ENCODE measurements at regions not wholly inside any gene's neighbourhood (a gene's known extent, or its start where the extent isn't known, plus 50 kb on each side); places are given as distances from the start of the nearest gene placed in this dataset.

DNA sequence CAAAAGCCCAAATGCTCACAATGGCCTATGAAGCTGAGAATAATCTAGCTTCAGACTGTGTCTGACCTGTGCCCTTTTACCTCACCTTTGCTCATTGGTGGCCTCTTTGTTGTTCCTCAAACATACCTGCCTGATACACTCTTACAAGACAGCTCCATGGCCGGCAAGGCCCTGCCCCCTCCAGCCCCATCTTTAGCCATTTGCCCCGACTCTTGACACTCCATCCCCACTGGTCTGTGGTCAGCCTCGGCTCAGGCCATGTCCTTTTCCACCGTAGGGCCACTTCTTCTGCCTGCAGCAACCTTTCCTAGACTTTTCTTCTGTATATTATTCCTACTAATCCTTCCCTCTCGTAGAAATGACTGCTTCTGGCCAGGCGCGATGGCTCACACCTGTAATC, 265.2 kb downstream of the RPS24 start:
- no peak for DNase-seq (ENCODE audit: low spot score)

DNA sequence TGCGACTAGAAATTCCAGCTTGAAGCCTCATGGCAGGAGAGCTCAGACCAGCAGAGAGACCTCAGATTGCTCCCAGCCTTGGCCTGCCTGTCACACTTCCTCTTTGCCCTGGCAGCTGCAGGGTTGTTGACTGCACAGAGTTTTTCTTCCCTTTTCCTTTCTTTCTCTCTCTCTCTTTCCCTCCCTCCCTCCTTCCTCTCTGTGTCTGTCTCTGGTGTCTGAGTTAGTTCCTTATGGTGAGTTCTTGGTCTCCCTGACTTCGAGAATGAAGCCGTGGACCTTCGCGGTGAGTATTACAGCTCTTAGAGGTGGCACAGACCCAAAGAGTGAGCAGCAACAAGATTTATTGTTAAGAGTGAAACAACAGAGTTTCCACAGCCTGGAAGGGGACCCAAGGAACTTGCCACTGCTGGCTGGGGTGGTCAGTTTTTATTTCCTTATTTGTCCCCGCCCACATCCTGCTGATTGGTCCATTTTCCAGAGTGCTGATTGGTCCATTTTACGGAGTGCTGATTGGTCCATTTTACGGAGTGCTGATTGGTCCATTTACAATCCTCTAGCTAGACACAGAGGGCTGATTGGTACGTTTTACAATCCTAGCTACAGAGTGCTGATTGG, 266.3 kb downstream of the RPS24 start:
- no peak for DNase-seq (ENCODE audit: low spot score)

DNA sequence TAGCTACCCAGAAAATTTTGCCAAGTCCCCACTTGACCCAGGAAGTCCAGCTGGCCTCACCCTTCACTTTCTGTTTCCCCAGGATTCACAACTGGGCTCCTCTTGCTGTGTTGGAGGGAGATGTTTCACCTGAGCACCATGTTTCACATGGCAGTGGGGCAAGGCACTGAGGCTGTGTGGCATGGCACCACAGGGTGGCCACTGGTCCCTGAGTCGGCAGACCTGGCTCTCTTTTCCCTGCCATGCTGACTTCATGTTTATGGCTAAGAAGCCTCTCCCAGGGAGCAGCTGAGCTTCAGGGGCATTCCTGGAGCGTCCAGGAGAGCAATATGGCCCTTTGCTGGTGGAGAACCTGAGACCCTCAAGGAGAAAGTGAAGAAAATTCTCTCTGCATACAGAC, 266.9 kb downstream of the RPS24 start:
- DNase-seq (ENCODE audit: low spot score): no peak

DNA sequence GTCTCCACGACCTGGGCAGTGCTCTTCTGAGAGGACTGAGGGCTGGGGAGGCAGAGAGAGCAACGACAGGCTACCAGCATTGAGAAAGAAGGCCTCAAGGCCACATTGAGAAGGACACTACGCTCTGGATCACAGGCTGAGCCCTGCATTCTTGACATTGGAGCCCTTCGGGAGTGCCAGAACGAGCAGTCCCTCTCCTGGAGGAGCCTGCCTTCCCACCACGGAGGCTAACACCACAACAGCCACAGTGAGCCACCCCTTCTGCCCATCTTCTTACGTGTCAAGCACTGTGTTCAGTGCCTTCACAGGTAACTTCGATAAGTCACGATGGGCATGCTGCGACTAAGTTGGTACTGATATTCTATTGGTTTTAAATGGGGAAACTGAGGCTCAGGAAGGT, 267.8 kb downstream of the RPS24 start:
- DNase-seq (ENCODE audit: low spot score): no peak

DNA sequence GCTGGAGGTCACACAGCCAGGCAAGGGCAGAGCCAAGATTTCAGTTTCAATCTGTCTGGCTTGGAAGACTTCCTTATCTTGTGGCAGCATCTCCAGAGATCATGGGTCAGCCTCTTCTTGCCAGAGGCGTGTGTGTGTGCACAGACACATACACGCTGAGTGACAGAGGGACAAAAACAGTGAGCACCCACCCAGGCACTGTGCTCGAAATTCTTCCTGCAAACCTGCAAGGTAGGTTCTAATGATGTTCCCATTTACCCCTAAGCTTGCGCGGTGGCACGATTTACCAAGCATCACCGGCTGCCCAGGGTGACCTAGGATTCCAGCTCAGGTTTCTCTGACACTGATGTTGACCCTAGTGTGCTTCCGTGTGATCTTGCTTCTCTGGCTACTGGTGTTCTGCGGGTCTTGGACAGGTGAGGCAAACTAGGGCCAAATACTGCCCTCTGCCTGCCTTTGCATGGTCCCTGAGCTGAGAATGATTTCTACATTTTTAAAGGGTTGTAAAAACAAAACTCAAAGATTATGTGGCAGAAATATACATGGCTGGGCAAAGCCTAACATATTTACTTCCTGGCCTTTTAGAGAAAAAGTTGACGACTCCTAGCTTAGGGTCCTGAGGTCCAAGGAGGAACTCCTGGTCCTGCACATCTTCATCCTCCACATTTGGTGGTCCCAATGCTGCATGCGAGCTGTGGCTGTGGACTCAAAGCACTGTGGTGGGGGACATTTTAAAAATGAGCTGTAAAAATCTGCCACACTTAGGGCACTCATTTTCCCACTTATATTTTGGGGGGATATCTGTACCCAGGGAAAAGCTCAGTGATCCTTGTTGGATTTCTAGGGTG, 268.5 kb downstream of the RPS24 start:
- DNase-seq (ENCODE audit: low spot score): no peak

DNA sequence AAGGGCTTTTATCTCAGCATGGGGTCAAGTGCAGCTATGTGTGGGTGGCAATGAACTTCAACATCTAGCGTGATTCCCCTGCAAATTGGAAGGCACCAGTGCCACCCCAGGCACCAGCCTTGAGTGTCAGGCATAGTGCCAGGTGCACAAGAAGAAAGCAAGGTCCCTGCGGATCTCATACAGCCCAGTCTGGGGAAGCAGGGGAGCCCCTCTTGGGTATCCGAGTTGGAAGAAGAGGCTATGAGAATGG, 269.0 kb downstream of the RPS24 start:
- no peak for DNase-seq (ENCODE audit: low spot score)

DNA sequence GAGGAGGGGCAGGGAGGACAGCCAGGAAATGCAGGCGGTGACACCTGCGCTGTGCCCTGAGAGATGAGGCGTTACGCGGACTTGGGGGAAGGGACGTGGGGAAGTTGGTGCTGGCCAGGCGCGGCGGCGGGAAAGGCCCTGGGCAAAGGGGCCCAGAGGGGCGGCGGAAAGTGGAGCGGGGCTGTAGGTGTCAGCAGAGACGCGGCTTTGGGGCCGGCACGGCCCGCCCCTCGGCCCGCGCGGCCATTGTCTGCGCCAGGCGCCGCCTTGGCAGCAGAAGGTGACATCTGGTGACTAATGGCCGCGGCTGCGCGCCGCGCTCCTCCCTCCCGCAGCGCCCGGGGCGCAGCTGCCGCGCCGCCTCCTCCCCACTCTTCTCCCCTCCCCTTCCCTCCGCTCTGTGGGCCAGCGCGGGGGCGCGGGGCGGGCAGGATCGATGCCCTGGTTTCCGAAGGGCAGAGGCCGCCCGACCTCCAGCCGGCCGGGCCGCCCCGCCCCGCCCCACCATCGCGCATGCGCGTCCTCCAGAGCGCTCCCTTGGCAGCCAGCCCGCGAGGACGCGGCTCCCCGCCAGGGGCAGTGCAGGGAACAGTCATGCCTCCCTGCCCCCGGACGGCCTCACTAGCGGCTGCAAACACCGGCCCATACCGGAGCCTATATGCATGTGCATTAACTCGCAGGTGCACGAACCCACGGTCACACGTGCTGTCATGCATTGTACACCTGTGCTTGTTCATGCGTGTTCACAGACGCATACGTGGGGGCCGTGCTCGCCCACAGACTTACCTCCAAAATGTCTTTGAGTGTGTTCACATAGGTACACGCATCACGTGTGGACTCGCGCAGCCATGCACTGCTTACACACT, 269.6 kb downstream of the RPS24 start:
- DNase-seq (ENCODE audit: low spot score): peak; percentile 99

DNA sequence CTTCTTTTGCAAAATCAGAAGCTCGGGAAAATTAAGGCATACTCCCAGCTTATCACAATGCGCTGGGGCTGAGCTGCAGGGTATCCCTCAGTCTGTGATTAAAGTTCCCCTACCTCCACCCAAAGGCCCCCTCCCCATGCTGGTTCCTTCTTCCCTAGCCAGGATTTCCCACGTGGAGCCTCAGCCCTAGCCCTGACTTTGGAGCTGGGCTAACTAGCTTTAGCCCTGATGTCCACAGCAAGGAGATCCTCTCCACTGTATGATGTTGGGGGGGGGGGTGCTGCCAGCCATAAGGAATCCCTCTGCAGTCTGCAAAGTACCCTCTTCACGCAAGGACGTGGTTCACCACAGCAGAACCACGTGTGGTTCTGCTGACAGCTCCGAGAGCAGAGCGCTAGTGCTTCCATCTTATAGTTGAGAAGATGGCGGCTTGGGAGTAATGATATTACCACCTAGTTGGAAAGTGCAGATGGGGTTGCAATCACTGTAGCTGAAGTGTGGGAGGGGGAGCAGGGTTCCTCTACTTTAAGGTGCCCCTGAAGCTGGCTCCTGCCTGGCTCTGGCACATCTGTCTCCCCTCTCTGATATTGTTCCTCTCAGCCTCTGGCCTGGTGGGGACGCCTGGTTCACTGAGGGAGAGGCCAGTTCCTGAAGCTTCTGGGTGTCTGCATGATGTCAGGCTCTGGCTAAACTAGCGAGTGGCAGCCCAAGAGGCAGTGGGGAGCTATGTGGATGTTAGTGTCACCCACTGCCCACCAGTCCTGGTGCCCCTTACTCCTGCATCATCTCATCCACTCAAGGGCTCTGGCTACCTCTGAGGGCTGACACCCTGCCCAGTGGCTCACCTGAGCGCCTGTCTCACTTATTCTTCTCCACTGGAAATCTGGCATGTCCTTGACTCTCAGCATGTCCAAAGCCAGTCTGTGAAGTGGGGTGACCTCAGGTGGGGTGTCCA, 270.7 kb downstream of the RPS24 start:
- DNase-seq (ENCODE audit: low spot score): no peak

DNA sequence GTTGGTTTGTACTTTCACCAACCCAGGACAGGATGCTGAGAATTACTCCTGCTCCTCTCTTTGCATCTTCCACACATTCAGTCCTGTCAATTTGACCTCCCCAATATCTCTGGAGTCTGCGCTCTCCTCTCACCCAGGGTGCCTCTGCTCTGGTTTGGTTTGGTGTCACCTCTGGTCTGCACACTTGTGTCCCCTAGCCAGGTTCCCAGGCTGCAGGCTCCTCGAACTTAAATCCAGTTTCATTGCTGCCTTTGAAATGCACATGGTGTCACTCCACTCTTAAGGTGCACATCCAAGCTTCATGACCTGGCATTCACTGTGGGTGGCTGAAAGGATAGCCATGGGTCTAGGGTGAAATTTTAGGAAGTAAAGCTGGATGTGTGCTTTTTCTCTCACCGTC, 271.6 kb downstream of the RPS24 start:
- no peak for DNase-seq (ENCODE audit: low spot score)

DNA sequence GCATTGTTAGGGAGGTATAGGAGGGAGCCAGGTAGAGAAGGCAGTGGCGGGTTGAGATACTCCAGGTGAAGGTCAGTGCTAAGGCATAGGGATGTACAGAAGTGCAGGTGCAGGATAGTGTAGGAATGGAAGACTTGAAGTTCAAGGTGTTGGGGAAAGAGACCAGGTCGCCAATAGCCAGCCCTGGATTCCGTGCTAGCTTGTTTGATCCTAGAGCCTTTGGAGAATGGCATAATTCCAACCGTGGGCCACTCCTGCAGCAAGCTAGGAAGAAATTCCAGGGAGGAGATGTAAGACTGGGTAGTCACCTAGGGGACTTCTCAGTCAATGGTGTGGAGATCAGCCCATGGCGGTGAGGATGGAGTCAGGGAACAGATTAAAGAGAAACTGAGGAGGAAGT, 272.7 kb downstream of the RPS24 start:
- no peak for DNase-seq (ENCODE audit: low spot score)

DNA sequence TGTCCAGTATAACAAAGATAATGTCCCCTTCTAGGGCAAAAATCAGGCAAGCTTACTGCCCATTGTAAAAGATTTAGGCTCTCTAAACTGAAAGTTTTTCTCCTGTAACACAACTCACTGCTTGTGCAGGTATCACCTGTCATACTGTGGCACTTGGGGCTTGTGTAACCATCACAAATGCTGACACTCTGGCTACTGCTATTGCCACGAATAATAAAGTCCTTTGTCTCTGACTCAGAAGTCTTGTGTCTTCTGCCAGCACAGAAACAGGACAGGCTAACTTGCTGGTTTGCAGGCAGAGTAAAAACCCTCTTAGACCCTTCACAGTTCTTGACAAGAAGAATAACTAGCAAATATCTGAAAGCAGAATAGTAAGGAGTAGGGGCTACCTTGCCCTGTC, 273.9 kb downstream of the RPS24 start:
- DNase-seq (ENCODE audit: low spot score): no peak

DNA sequence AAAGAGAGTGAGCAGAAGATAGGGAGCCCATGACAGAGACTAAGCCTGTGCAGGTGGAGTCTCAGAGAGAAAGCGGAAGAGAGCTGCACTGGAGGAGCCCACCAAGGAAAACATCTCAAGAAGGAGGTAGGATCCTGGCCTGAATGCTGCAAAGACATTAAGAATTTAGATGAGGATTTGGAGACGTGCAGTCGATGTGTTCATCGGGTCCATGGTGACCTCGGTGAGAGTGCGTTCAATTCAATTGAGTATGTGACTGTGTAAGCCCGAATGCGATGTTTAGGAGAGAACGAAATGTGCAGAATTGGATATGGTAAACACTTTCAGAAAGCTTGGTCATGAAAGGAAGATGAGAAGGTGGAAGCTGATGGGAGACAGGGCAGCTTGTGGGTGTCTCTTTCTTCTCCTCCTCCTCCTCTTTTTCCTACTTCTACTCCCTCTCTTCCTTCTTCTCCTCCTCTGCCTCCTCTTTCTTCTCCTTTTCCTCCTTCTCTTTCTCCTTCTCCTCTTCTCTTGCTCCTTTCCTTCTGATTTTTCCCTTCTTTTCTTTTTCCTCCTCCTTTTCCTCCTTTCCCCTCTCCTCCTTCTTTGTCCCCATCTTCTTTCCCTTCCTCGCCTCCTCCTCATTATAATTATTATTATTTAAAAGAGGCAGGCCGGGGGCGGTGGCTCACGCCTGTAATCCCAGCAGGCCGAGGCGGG, 276.0 kb downstream of the RPS24 start:
- DNase-seq (ENCODE audit: low spot score): no peak

DNA sequence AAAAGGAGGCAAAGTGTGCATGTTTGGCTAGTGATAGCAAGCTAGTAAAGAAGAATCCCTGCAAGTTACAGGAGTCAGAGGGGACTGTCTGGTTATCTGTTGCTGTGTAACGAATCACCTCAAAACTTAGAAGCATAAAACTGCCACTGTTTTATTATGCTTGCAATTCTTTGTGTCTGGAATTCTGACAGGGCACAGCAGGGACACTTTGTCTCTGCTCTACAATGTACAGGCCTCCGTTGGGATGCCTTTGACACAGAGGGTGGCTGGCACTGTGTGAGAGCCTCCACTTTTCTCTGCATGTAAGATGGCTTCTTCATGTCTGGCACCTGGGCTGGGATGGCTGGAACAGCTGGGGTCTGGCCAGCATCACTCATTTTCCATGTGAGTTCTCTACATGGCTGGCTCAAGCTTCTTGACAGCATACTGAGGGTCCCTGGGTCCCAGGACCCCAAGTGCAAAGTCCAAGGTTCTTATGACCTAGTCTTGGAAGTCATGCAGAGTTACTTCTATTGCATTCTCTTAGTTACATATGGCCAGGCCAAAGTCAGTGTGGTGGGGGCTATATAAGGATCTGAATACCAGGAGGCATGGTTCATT, 276.9 kb downstream of the RPS24 start:
- no peak for DNase-seq (ENCODE audit: low spot score)

DNA sequence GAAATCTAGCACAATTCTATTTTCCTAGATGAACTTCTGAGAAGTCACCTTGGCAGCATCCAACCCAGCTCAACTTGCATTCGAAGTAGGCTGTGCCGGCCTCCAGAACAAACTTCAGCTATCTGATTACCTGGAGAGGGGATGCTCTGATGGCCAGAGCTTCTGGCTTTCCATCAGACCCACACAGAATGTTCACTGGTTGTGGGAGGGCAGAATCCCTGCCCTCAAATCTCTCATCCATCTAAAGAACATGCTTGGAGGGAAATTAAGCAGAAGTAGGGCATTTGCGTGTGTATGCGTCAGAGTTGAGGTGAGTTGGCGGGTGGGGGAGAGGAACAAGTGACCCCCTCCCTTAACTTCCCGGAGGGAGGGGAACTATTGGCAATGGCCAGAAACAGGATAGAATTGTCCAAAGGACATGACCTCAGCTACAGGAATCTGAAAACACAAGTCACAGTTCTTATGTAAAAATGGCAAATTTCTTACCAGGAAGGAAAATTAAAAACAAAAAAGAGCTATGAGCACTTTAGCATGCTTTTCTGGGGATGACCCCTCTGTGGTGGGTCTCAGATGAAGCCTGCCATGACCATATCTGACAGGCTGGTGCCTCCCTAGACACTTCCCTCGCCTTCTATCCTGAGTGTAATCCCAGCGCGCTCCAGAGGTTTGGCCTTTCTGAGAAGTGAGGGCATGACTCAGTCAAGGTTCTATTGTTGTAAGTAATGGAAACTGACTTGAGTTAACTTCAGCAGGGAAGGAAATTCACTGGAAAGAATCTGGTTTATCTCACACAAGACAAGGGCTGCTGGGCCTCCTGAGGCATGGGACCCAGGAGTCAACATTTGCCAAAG, 278.8 kb downstream of the RPS24 start:
- no peak for DNase-seq (ENCODE audit: low spot score)

DNA sequence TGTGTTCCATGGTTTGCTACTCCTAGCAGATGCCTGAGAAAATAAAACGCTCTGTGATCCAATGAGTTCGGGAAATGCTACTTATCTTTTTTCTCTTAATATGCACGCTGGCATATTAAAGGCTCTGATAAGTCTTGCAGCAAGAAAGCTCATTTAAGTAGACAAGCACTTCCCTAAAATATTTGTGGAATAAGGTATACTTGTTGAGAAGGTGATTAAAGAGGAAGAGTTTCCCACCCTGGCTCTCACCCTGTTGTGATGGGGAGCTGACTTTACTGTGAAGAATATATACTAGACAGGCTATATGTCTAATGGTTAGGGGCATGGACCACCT, 279.4 kb downstream of the RPS24 start:
- no peak for DNase-seq (ENCODE audit: low spot score)

DNA sequence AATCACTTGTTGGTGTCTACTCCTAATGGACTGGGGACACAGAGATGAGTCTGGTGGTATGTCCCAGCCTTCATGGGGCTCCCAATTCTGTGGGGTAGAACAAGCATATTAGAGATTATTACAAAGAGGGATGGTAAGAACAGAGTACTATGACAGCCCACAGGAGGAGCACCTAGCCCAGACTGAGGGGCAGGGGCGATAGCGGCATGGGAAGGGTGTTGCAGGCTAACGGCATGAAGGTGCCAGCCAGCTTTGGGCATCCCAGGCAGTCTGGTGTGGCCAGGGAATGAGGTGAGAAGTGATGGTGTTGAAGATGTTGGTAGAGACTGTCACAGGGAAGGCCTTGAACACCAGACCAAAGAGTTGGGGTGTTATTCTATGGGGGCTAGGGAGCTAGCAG, 280.0 kb downstream of the RPS24 start:
- no peak for DNase-seq (ENCODE audit: low spot score)

DNA sequence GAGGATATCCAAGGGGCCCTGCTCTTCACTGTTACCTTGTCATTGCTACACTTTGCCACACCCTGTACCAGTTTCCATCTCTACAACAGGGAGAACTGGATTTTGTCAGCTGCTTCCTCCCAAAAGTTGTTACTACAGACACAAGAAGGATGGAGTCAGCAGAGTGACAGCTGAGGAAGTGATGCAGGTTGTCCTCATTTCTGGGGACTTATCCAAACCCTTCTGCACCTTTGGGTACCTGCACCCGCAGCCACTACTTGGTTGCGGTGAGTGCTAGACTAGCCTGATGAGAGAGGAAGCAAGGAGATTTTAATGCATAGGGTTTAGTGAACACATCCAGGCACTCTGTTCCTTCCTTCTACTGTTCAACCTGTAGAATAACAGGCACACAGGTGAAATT, 281.0 kb downstream of the RPS24 start:
- DNase-seq (ENCODE audit: low spot score): no peak

DNA sequence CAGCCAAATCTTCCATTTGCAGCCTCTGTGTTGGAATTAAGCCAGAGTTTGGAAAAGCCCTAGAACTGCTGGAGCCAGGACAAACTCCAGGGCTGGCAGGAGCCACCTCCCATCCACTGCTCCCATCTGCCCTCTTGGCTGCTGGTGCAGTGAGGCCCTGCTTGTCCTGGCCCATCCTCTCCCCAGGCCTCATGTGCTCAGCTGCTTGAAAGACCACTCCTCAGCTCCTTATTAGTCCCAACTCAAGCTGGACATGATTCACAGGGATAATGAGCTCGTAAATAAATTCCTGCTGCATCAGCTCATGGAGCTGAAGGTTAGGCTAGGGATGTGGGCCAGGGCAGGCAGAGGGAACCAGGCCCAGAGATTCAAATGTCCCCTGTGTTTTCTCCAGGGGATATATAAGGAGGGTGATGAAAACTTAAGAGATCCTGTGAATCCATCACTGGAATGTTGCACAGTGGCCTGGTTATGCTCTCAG, 282.8 kb downstream of the RPS24 start:
- peak; percentile 76 for DNase-seq (ENCODE audit: low spot score)

DNA sequence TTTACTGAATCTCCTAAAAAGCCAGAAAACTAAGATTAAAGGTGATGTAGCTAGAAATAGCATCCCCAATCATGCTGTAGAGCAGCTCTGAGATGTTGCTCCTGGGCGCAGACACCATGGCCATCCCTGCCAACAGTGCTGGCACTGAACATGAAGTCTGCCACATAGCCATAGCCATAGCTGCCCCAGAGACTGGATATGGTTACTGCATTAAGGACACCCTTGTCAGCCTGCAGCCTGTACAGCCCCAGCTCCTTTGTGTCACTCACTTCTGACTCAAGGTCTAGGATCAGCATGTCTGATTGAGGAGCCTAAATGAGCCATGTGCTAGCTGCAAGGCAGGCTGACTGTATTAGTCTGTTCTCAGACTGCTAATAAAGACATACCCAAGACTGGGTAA, 284.6 kb downstream of the RPS24 start:
- no peak for DNase-seq (ENCODE audit: low spot score)

DNA sequence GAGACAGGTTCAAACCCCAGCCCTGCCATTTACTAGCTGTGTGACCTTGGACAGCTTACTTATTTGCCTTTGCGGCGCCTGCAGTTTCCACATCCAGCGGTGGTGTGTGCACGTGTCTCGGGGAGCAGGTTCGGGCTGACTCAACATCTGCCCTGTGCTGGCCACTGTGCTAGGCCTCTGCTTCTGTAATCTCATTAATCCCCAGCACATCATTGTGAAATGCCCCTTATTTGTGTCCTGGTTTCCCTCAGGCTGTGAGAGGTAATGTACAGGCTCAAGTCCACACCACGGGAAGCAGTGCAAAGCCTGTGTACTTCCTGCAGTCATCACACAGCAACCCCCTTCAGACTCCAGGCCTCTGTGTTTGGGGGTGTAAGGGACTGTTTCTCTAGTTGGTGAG, 285.7 kb downstream of the RPS24 start:
- no peak for DNase-seq (ENCODE audit: low spot score)

Measured in AG08395 (cell line).